Activated T-cell treated with anti-CD3 and anti-CD28 coated beads, Interleukin-2, amount 50 U/mL, for 48 hours (primary cell): ENCODE measurements at regions not wholly inside any gene's neighbourhood (a gene's known extent, or its start where the extent isn't known, plus 50 kb on each side); places are given as distances from the start of the nearest gene placed in this dataset.

Experiments
- DNase-seq, 2 experiments: peaks; one replicate each; pipeline ENCODE4 v3.0.0-alpha.2; 2020

DNA sequence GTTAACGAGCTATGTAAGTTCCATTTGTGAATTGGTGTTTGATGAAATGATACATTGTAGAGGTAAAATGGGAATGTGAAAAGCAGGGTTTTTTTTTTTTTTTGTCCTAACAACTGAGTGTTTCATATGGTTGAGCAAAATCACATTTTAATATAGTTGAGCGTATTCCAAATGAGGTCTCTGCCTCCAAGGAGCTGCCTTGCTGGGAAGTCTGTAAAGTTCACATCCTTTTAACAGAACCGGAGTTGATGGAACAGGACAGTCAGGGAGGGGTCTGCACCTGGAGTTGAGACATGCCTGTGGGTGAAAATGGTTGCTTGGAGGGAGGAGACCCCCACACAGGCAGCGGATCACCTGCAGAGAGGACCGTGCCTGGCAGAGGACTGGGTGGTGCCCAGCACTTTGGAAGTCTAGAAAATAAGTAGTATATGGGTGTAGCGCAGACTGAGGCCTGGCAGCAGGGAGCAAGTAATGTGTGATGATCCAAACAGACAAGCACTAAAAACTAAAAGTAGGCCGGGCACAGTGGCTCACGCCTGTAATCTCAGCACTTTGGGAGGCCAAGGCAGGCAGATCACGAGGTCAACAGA is 75.2 kb upstream of the UBAC2 start:
- DNase-seq: no peak

GRCh38 chr13:99126821-99127220 is 73.8 kb upstream of the UBAC2 start:
- DNase-seq: no peak

DNA sequence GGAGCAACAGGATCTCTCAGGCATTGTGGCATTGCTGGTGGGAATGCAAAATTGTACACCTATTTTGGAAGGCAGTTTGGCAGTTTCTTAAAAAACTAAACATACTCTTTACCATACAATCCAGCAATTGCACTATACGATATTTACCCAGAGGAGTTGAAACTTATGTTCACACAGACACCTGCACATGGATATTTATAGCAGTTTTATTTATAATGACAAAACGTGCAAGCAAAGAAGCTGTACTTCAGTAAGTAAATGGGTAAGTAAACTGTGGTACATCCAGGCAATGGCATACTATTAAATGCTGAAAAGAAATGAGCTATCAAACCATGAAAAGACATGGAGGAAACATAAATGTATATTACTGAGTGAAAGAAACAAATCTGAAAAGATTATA is 71.6 kb upstream of the UBAC2 start:
- DNase-seq: no peak

GRCh38 chr13:99129951-99130350 is 70.7 kb upstream of the UBAC2 start:
- DNase-seq: no peak

- no peak for DNase-seq
Measured at GRCh38 chr13:99131410-99131809, 69.2 kb upstream of the UBAC2 start.

DNA sequence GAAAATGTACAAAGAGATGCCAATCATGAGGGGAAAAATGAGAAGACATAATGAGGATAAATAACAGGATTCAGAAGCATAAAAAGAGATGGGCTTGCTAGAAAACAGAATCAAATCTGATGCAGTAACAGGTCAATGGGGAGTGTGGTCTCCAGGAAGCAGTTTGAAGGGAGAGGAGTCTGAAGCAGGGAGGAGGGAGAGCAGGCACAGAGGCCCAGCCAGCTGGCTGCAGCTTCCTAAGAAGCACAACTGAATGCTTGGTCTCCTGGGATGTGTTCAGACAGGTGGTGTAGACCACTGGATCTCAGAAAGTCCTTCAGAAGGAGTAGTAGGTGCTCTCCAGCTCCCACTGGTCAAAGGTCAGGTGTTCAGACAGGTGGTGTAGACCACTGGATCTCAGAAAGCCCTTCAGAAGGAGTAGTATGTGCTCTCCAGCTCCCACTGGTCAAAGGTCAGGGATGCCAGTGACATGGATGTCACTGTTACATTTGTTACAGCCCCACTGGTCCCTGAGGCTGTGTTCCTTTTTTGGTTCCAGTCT is 68.3 kb upstream of the UBAC2 start:
- DNase-seq: no peak

DNA sequence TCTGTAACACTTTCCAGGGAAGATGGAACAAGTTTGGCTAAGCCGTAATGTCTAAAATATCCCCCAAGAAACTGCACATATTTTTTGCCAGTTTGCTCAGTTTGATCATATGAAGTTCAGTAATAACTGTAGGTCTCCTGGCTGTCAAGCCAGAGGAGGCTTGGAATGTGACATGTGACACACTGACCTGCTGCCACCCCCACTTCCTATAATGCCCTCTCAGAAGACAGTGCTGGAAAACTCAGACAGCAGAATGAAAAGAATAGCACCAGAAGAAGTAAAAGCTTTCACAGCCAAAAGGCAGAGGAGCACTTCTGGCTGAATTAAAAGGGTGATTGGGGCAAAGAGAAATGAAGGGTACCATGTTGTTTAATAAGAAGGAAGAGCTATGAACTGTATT is 67.4 kb upstream of the UBAC2 start:
- no peak for DNase-seq

DNA sequence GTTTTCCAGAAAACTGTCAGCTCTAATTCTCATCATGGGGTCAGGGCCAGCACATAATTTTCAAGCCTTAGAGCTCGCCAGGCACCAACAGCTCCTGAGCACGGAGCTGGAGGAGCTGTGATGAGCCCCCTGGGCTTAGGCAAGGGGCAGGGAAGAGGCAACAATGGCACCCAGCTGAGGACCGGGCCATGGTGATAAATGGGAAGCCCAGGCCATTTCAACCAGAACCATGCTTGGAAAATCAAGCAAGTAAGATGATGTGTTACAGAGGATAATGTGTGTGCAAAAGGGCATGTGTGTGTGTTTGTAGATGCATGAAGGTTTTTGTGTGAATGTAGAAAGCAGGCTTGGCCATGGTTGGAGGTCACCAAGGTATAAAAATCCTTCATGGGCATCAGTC is 66.8 kb upstream of the UBAC2 start:
- no peak for DNase-seq

DNA sequence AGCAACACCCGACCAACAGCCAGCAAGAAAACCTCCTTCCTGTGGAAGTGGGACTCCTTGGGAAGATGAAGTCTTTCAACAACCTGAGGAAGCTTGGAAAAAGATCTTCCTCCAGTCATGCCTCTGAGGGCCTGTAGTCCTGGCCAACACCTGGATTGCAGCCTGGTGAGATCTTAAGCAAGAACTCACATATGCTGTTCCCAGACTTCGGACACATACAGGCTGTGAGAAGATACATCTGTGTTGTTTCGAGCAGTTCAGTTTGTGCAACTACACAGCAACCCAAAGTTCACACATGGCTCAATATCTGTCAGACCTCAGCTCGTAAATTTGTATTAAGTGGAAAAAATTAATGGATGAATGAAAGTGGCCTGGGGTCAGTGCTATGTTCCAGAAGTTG is 65.1 kb upstream of the UBAC2 start:
- DNase-seq: no peak

DNA sequence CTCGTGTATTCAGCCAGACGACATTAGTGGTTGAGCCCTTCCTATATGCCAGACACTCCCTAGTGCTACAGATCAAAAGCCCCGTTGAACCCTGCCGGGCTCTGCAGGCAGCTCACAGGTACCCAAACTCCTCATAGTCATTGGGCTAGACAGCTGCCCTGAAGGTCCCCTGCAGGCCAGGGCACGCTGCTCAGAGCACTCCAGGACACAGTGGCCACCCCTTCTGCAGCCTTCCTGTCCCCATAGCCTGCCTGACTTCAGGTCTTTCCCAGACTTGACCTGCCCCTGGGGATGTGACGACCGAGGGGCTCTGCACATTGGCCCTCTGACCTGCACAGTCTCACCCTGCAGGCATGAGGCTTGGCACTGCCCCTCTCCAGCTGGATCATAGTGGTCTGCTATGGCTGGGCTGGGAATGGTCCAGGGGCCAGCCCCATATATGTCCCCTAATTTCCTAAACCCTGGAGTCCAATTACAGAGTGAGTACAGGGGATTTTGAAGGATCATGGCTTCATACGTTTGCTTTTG is 64.2 kb upstream of the UBAC2 start:
- no peak for DNase-seq

- no peak for DNase-seq
Measured at GRCh38 chr13:99140831-99141230, 59.8 kb upstream of the UBAC2 start.

DNA sequence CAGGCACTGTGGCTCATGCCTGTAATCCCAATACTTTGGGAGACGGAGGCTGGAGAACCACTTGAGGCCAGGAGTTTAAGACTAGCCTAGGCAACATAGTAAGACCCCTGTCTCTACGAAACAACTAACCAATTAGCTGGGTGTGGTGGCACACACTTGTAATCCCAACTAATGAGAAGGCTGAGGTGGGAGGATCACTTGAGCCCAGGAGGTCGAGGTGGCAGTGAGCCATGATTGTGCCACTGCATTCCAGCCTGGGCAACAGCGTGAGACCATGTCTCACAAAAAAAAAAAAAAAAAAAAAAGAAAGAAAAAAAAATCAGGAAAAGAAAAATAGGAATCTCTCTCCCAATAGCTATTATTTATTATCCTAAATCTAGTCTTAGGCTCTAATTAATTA is 56.8 kb upstream of the UBAC2 start:
- no peak for DNase-seq

GRCh38 chr13:99144306-99144705 is 56.3 kb upstream of the UBAC2 start:
- no peak for DNase-seq

GRCh38 chr13:99145461-99145860 is 55.2 kb upstream of the UBAC2 start:
- DNase-seq: no peak

DNA sequence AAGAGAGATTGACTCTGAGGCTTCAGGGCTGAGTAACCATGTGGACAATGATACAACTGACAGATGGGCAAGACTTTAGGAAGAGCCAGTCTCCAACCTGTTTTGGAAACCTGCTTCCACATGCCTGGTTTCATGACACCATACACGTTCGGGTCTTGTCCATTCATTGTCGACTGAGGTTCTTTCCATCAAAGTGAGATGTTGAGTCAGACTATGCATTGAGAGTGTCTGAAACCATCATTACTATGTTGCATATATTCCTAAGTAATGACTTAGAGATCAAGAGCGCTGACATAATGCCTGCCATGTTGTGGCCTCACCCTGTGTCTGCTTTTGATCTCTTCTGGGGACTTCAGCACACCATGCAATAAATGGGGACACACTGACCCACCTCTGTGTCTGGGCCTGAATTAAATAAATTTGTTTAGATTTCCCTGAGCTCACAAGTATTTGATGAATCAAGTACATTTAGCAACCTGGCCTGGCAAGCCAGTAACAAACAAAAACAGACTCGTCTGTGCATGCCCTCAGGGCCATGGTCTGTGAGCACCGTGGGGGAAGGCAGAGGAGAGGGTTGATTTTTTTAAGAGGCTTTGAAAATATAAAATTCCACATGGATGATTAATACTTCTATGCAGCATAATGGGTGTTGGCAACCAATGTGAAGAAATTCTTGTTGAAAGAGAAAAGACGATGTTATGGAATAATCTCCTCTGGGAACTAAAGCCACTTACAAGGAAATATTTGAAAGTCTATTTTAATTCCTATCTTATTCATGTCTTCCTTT is 49.9 kb upstream of the UBAC2 start:
- DNase-seq: no peak
